GM11168 (cell line): ENCODE measurements at regions not wholly inside any gene's neighbourhood (a gene's known extent, or its start where the extent isn't known, plus 50 kb on each side); places are given as distances from the start of the nearest gene placed in this dataset.

Experiments
- in situ Hi-C: fragments of 300-500 bp; cut with MboI; formaldehyde crosslinking; loops from one replicate; pipeline ENCODE4 v1.12.0; 2022; ENCODE audit warnings: low sequenced_read_pairs; ENCODE audit not compliant: unreplicated experiment

DNA sequence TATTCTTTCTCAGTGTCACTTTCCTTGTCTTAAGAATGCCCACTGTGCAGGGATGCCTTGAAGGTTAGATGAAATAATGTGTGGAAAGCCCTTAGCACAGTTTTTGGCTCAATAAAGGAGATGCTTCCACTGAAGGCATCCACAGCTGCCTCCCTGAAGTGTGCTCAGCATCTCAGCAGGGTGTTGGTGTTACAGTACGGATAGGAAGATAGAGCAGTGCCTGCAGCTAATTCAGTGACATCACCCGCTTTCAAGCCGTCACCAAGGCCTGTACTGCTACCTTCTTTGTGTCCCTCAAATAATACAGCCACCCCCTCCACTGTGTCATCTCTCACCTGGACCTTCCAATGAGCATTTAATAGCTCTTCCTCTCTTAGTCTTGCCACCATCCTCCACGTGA, 59.0 kb downstream of the NDUFS5 start:
- in situ Hi-C loops, result no loop called here

DNA sequence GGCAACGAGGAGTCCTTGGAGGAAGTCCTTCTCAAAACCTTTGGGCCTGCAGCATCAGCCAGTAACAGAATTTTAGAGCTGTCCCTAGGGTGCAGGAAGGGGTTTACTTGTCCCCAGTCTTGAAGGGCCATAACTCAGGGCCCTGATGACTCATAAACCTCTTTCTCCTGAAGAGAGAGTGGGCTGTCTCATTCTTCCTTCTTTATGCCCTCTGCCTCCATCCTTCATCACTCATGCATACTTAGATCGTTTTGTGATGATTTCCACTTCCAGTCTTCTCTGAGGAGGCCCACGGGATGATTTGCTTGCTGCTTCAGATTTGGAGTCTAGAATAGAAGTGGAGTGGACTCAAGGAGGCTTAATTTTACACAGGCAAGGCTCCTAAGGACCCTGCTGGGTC, 60.2 kb downstream of the NDUFS5 start:
- in situ Hi-C loops, result no loop called here

DNA sequence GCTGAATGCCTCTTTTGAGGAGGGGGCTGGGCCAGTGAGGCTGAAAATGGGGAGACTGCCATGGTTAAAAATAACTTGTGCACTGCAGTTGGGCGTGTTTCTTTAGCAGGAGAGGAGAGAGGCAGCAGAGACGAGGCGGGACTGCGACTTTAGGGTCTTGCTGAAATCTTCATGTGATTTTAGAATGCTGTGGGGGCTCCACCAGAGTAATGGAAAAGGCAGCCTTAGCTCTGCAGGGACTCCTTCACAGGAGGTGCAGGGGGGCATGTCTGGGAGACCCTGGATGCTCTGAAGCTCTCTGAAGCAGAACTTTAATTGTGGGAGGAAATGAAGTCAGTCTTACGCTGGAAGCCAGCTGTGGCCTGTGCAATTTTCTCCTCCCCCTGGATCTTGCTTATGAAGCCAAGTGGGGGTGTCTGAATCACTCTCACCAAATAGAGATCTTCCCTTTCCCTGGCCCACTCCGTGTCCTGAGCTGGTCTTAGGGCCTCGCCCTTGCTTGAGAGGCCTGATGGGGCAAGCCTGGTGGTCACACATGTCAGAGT, 60.8 kb downstream of the NDUFS5 start:
- in situ Hi-C loops, result no loop called here

DNA sequence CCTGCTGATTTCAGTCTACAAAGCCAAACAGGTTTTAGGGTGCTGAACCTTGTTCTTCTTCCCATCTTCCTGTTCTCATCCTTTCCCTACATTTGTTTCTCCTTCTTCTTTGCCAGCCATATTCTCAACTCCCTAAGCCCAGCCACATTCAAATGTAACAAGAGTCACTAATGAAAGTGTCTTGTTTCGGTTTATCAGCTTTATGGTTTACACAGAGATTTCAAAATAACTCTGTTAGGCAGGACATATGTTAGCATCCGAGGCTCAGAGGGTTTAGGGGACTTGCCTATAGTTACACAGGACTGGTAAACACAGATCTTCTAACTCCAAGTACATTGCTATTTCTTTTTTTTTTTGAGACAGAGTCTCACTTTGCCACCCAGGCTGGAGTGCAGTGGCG, 61.3 kb downstream of the NDUFS5 start:
- in situ Hi-C loops, result no loop called here

DNA sequence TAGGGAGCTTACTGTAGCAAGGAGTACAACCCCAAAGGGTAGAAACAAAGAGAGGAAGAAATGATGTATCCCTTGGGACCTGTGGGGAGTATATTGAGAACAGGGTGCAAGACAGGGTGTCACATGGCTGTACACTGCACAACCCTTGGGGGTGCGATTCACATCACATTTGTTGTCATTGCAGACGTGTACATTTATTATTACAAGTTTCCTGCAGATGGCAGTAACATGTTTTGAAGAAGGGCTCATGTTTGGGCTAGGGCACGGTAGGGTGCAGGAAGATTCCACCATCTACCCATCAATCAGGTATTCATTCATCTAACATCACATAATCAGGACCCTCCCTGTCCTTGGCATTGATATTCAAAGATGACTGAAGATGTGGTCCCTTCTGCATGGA, 62.5 kb downstream of the NDUFS5 start:
- in situ Hi-C loops, result no loop called here

DNA sequence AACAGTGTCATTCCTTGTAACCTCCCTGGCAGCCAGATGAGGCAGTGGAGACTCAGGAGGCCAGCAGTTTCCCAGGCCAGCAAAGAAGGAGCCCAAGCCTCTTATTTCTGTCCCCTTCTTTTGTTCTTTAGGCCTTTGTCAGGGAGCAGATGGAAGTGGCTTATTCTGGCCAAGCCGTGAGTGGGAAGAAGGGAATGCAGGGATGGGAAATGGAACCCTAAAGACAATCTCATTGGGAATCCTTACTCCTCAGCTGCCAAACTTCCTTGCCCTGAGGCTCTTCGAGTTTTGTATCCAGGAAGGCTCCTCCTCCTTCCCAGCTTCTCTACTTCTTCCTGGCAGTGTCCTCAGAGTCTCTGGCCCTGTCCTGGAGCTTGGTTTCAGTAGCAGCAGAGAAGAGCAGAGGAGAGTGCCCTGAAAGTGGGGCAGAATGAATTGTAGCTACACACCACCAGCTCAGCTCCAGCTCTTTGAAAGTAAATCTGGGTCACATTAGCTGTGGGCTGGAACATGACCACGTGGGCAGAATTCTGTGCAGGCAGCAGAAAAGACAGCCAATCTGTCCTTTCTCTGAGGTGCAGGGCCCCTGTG, 63.9 kb downstream of the NDUFS5 start:
- in situ Hi-C loops, result loop anchor here (10.0 kb wide), 1 partner anchor 175 kb away; no protein-coding TSS in a partner anchor

DNA sequence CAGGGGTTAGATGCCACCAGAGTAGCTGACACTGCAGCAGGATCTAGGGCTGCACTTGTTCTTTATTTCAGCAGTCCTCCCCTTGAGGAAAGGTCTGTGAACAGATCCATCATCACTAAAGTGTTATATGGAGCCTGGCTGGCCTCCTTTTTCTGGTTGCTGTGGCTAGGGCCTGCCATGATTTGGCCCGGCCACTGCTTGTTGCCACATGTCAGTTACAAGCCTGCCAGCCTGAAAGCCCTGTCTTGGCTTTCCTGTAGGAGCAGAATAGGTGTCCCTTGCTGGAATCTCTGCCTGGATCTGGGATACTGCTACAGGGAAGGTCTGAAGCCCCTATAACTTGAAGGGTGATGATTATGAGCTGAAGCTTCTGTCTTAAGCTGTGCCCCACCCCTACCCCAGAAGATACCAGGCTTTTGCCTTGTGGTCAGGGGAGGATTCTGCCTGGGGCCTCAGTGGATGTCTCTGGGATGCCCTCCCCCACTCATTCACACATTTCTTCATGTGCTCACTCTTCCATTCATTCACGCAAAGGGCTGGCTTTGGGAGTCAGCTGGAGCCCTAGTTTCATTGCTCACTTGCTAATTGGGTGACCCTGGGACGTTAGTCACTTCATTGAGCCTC, 64.7 kb downstream of the NDUFS5 start:
- in situ Hi-C loops, result loop anchor here (10.0 kb wide), 1 partner anchor 174 kb away; no protein-coding TSS in a partner anchor

DNA sequence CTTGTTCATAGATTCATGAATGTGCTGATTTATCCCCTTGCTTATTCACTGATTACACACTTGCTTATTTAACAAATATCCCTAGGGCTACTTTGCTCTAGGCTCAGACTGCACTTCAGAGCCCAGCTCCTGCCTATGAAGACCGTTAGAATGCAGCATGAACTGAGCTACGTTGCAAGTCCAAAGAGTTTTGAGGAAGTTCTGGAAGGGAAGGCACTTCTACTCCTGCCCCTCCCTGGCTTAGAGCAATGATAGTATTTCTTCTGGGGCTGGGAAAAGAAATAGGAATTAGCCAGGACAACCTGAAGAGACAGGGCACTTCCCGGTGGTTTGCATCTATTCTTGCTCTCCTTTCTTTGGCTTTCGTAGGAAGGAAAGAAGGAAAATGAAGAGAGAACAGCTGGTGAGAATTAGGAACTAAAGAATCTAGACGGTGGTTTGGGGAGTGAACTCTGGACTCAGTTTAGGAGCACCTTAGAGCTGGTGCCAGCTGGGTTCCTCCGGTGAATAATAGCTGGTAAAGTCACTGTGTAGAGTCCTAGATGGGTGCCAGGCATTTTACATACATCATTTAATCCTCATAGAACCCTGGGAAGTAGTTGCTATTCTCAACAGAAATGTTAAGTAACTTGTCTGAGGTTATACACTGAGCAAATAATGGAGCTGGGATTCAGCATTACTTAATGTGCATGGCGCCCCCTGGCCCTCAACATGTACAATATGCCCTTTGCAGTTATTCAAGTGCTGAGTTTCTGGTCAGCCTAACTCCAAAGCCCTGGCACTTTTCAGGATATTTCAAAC, 65.9 kb downstream of the NDUFS5 start:
- in situ Hi-C loops, result loop anchor here (10.0 kb wide), 1 partner anchor 173 kb away; no protein-coding TSS in a partner anchor

DNA sequence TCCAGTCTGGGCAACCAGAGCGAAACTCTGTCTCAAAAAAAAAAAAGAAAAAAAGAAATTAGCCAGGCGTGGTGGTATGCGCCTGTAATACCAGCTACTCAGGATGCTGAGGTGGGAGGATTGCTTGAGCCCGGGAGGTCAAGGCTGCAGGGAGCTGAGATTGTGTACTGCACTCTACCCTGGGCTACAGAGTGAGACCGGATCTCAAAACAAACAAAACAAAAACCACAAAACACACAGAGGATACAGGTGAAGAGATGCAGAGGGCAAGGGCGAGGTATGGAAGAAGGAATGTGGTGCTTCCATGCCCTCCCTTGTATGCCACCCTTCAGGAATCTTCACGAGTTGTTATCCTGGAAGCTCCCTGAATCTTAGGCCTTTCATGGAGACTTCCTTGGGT, 68.5 kb downstream of the NDUFS5 start:
- in situ Hi-C loops, result loop anchor here (10.0 kb wide), 1 partner anchor 170 kb away; no protein-coding TSS in a partner anchor

DNA sequence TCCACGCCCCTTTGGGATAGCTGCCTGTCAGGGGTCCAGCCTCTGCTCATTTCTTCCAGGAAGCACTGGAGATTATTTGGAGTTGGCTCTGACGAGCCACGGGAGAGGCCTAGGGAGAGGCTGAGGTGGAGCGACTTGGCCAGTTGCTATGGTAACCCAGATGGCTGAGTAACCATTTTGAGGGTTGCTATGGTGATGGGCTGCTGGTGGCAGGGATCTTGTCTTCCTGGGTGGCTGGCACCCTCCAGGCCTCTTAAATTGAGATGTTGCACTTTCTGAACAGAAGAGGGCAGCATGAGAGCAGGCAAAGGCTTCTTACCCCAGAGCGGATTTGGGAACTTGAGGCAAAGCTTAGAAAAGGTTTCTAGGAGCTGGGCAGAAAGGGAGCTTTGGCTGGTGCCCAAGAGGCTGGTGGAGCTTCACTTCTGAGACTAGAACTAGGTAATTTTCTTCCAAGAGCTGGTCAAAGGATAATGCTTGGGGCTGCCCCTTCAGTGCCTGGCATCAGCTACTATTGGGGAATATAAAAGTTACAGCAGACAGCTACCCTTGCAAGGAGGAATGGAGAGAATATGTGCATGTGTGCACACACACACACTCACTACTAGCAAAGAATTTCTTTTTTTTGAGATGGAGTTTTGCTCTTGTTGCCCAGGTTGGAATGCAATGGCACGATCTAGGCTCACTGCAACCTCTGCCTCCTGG, 72.5 kb downstream of the NDUFS5 start:
- in situ Hi-C loops, result loop anchor here (10.0 kb wide), 1 partner anchor 166 kb away; no protein-coding TSS in a partner anchor

DNA sequence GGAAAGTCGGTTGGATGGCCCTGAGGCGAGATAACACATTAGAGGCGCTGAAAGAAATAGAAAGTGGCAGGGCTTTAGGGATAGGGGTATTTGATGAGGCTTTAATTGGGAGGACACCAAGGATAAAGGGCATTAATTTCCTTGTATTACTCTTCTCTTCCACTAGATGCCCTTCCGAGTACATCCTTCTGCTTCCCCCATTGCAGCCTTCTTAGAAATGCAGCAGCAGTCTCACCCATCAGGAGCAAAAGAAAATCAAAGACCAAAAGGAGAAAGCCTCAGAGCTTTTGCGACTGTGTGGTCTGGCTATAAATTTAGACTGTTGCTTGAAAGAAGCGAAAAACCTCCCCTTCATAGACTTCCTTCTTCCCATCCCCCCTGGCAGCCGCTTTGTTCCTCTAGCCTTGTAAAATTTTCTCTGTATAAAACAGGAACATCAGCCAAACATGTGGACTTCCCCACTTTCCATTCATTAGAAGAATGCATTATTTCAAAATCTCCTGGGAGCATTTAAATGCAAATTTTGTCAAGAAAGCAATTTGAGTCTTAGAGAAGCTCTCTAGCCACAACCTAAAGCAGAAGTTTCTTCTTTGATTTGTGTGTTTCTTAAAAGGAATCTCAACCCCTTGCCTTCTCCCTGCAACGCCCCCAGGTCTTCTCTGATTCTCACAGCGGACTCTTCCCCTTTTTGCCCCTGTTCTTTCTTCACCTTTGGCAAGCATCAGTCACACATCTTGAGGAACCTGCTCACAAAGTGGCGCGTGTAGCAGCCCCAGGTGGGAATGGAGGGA, 76.6 kb downstream of the NDUFS5 start:
- in situ Hi-C loops, result loop anchor here (10.0 to 25.0 kb wide), 2 partner anchors 142 to 435 kb away; no protein-coding TSS in a partner anchor

DNA sequence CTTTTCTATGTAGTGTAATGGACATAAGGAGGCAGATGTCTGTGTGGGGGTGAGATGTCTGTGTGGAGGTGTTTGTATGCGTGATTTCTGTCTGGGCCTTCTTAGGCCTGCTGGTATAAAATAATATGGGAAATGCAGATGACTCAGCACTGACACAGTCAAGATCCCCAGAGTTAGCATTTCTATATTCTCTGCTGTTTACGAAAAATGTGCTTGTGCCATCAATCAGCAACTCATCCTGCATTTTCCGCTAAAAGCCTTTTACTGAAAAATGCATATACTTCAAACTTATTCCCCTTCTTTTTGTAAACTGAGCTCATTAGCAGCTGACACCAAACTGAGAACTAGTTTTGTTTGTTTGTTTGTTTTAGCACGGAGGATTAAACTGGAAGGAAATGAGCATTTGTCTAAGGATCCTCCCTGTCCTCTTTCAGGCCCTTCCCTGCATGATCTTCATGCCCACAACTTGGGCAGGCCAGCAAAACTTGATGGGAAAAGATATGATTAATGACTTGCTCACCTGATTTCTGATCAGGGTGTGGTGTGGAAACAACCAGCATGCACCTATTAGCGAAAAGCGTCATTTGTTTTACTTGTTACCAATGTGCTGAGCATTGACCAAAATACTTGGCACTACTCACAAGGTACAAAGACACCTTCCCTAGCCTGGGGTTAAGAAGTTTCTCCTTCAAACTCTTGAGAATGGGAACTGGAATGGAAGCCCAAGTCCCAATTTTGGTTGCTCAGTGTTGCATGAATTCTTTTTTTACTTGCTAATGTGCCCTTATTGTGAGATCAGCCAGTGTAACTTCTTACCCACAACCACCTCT, 77.4 kb downstream of the NDUFS5 start:
- in situ Hi-C loops, result loop anchor here (10.0 to 25.0 kb wide), 2 partner anchors 141 to 434 kb away; no protein-coding TSS in a partner anchor

DNA sequence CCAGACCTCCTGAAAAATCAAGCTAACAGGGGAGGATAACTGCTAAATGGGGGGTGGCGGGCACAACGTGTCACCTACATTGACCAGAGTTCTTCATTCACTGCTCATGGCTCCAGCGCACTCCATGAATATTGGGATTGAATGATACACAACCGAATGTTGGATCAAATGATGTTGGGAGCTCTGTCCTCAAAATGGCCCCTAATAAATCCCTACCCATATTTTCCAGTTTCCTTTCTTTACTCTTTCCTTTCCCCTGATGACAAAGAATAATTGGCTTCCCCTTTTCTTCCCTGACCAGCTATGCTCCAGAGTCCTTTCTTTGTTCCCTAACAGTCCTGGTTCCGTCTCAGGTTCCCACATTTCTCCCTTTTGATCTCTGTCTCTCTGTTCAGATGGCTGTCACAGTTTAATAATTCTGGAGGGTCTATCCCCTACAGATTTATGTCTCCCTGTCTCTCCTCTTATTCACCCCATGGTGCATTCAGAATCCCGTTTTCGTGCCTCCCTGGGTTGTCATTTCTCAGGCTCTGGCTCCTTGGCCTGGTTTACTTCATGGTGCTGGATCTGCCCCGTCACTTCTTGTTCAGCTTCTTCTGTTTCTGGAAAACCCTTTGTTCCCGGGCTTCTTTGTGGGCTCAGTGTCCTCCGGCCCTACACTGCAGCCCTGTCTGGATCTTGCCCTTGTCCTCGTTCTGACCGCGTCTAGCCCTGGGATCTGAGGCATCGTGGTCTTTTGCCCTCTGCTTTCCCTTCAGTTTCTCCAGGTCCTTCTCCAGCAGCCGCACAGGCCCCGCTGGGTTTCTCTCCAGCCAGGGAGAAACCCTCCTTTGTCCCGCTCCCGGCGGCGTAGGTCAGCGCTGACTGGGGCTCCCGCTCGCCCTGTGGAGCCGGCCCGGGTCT, 78.3 kb downstream of the NDUFS5 start:
- in situ Hi-C loops, result loop anchor here (10.0 to 25.0 kb wide), 2 partner anchors 140 to 433 kb away; no protein-coding TSS in a partner anchor

DNA sequence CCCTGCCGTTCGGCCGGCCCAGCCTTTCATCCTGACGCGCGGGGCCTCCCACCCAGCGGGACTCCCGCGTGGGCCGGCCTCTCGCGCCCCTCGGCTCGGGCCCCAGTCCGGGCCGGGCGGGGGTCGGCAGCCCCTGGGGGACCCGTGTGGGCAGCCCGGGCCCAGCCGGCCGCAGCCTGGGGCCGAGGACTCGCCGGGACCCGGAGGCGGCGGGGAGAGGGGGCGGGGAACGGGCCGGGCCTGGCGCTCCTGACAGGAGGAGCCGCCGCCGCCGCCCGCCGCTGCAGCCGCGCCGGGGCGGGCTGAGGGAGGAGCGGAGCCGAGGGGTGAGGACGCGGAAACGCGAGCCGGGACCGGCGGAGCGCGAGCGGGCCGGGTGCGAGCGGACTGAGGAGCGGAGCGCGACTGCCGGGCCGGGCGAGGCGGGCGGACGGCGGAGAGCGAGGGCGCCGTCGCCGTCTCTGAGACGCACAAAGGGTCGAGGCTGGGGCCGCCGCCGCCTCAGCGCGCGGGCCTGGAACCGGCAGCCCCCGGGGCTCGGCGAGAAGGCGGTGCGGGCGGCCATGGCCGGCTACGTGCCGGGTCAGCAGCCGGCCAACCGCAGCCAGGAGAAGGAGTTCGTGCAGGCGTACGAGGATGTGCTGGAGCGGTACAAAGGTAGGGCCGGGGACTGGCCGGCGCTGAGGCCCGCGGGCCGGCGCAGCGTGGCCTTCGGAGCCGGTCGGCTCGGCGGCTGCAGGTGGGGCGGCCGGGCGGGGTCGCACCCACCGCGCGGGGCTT, 79.1 kb downstream of the NDUFS5 start:
- in situ Hi-C loops, result loop anchor here (10.0 to 25.0 kb wide), 2 partner anchors 140 to 432 kb away; no protein-coding TSS in a partner anchor

DNA sequence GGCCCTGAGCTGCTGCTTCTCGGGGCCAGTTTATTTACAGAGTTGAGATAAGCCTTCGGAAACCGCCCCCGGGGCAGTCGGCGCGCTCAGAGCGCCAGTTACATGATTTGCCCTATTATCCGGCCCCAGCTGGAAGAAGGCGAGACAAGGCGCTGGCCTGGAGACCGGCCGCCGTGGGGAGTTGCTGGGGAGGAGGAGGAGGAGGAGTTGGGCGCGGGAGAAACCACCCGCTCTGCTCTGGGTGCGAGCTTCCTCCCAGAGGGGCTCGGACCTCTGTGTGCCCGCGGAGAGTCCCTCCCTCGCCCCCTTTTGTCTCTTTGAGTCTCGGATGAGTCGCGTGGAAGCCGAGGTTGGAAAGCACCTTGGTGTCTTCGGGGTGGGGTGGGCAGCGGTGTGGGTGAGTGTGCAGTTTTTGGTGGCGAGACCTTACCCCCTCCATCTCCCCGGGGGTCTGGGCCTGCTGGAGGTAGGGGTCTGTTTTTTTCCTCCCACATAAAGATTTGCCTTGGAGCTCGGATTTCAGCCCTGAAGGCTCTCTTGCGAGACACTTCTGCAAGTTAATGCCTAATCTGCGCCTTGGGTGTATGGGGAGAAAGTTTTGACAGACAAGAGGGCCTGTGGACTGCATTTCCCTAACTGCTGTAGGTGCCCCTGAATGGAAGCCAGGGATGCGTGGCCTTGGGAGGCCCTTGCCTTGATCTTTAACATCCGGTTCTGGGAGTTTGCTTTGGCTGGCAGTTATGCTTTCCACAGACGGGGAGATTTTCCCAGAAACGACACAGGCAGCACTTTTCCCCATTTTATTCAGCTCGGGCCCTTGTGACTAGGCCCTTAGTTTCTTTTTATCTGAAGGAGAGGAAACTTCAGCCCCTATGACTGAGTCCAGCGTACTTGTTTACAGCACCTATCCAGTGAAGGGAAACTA, 80.0 kb downstream of the NDUFS5 start:
- in situ Hi-C loops, result loop anchor here (10.0 to 25.0 kb wide), 2 partner anchors 139 to 431 kb away; no protein-coding TSS in a partner anchor
